Mesenchymal stem cell (in vitro differentiated cells and primary cell): ENCODE measurements at regions not wholly inside any gene's neighbourhood (a gene's known extent, or its start where the extent isn't known, plus 50 kb on each side); places are given as distances from the start of the nearest gene placed in this dataset.
"Not testable (repeated sequence)": the region's sequence is repeated elsewhere in the genome, so short reads cannot be mapped to it uniquely, and the experiment has no call there.

ENCODE experiments used
- DNase-seq: peaks from one replicate; pipeline ENCODE4 v3.0.0-alpha.2; 2013
- H2AFZ ChIP-seq: one replicate; pipeline ENCODE4 v1.6.1; 2013; ENCODE audit warnings: low read depth, mild to moderate bottlenecking, control low read depth, inconsistent platforms, low read length, moderate library complexity
- H2AK5ac ChIP-seq: 2 replicates; pipeline ENCODE4 v1.6.1; 2013; ENCODE audit warnings: low read length, moderate library complexity, mild to moderate bottlenecking, inconsistent platforms; ENCODE audit not compliant: severe bottlenecking
- H2BK120ac ChIP-seq: one replicate; pipeline ENCODE4 v1.6.1; 2013; ENCODE audit warnings: low read depth, mild to moderate bottlenecking, inconsistent platforms, low read length, moderate library complexity
- H2BK12ac ChIP-seq, 2 experiments: one replicate each; pipeline ENCODE4 v1.6.1; 2013; ENCODE audit warnings: inconsistent platforms in 2 of 2, low read length in 2 of 2, mild to moderate bottlenecking in 2 of 2, moderate library complexity in 2 of 2, control low read depth in 1 of 2
- H2BK15ac ChIP-seq: one replicate; pipeline ENCODE4 v1.6.1; 2013; ENCODE audit warnings: mild to moderate bottlenecking, low read depth, inconsistent platforms; ENCODE audit not compliant: poor library complexity, severe bottlenecking
- H2BK5ac ChIP-seq: 2 replicates; pipeline ENCODE4 v1.6.1; 2013; ENCODE audit warnings: low read depth, mild to moderate bottlenecking, low read length, control low read depth, inconsistent platforms; ENCODE audit not compliant: poor library complexity, severe bottlenecking
- H3K14ac ChIP-seq, 2 experiments: one replicate each; pipeline ENCODE4 v1.6.1; 2013; ENCODE audit warnings: inconsistent platforms in 2 of 2, low read length in 2 of 2, control low read depth in 1 of 2, mild to moderate bottlenecking in 1 of 2, moderate library complexity in 1 of 2
- H3K18ac ChIP-seq, 2 experiments: one replicate each; pipeline ENCODE4 v1.6.1; 2013; ENCODE audit warnings: inconsistent platforms in 2 of 2, low read length in 2 of 2, control low read depth in 1 of 2, low read depth in 1 of 2, mild to moderate bottlenecking in 1 of 2
- H3K23ac ChIP-seq, 2 experiments: one replicate each; pipeline ENCODE4 v1.6.1; 2013; ENCODE audit warnings: inconsistent platforms in 2 of 2, low read length in 2 of 2, mild to moderate bottlenecking in 2 of 2, moderate library complexity in 2 of 2, control low read depth in 1 of 2
- H3K27ac ChIP-seq: 2 replicates; pipeline ENCODE4 v1.5.1; 2013; ENCODE audit warnings: mild to moderate bottlenecking, moderate library complexity, low read length, control low read depth, inconsistent platforms; ENCODE audit not compliant: poor library complexity, severe bottlenecking
- H3K27me3 ChIP-seq, 2 experiments: 2 replicates each; pipeline versions ENCODE4 v1.6.1 to v1.7.0; 2013; ENCODE audit warnings: low read length in 2 of 2, mild to moderate bottlenecking in 2 of 2, moderate library complexity in 2 of 2, control low read depth in 1 of 2, inconsistent platforms in 1 of 2; ENCODE audit not compliant: control insufficient read depth in 1 of 2, insufficient read depth in 1 of 2
- H3K36me3 ChIP-seq, 2 experiments: 2 replicates each; pipeline versions ENCODE4 v1.6.1 to v1.7.0; 2013; ENCODE audit warnings: low read length in 2 of 2, control low read depth in 1 of 2, inconsistent platforms in 1 of 2, low read depth in 1 of 2, mild to moderate bottlenecking in 1 of 2; ENCODE audit not compliant: insufficient read depth in 2 of 2, control insufficient read depth in 1 of 2
- H3K4ac ChIP-seq, 2 experiments: one replicate each; pipeline ENCODE4 v1.6.1; 2013; ENCODE audit warnings: inconsistent platforms in 2 of 2, low read length in 2 of 2, mild to moderate bottlenecking in 2 of 2, moderate library complexity in 2 of 2, control low read depth in 1 of 2, low read depth in 1 of 2
- H3K4me1 ChIP-seq: 2 replicates; pipeline ENCODE4 v1.6.1; 2013; ENCODE audit warnings: low read depth, low read length, control low read depth; ENCODE audit not compliant: control insufficient read depth, insufficient read depth
- H3K4me2 ChIP-seq: 2 replicates; pipeline ENCODE4 v1.6.1; 2013; ENCODE audit warnings: low read length, mild to moderate bottlenecking, inconsistent platforms; ENCODE audit not compliant: poor library complexity, severe bottlenecking
- H3K4me3 ChIP-seq, 2 experiments: 2 replicates each; pipeline versions ENCODE4 v1.5.1 to v1.7.0; 2013; ENCODE audit warnings: low read length in 2 of 2, mild to moderate bottlenecking in 2 of 2, control low read depth in 1 of 2, low read depth in 1 of 2; ENCODE audit not compliant: insufficient read depth in 1 of 2
- H3K79me1 ChIP-seq: replicated peaks from 2 replicates; pipeline ENCODE4 v1.6.1; 2013; ENCODE audit warnings: mild to moderate bottlenecking, control low read depth, low read length, inconsistent platforms; ENCODE audit not compliant: poor library complexity, severe bottlenecking
- H3K9ac ChIP-seq: 2 replicates; pipeline ENCODE4 v1.7.0; 2013; ENCODE audit warnings: mild to moderate bottlenecking, low read length, moderate library complexity
- H3K9me3 ChIP-seq: 2 replicates; pipeline ENCODE4 v1.7.0; 2013; ENCODE audit warnings: mild to moderate bottlenecking, low read length; ENCODE audit not compliant: control insufficient read depth
- H4K8ac ChIP-seq: one replicate; pipeline ENCODE4 v1.6.1; 2013; ENCODE audit warnings: inconsistent platforms, mild to moderate bottlenecking, low read length, moderate library complexity
- H4K91ac ChIP-seq: one replicate; pipeline ENCODE4 v1.6.1; 2013; ENCODE audit warnings: mild to moderate bottlenecking, low read length, inconsistent platforms
- WGBS: methylation state at CpG from one replicate; pipeline ENCODE4 v1.1.7; 2013; ENCODE audit warnings: mixed read lengths; 5-methylcytosine and 5-hydroxymethylcytosine counted together

- no peak overlapping the region for H3K4me3 ChIP-seq
- WGBS, result 73% methylated on average over 5 of the region's 6 CpGs
Observed at GRCh38 chrX:151099001-151099400, 77.4 kb upstream of the GPR50 start.

GRCh38 chrX:151100799-151101198 lies 75.6 kb upstream of the GPR50 start:
- Histone ChIP-seq H3K23ac (no peak overlapping the region), H3K27ac (no peak overlapping the region), H3K9me3 (peaks cover 5% of the 10 kb centered on the region), H3K4me3 (no peak overlapping the region), H2AFZ (no peak overlapping the region), H2BK15ac (no peak overlapping the region), H4K91ac (no peak overlapping the region), H3K36me3 (no peaks in the 10 kb centered on the region), H3K4me1 (no peaks in the 10 kb centered on the region), H3K18ac (no peak overlapping the region), H2BK12ac (no peak overlapping the region), H2BK120ac (no peak overlapping the region), H3K9ac (no peak overlapping the region), H3K14ac (no peak overlapping the region), H2AK5ac (no peak overlapping the region), H3K27me3 (peaks cover 0 to 18% of the 10 kb centered on the region in 2 experiments), H3K4ac (no peak overlapping the region), H4K8ac (no peak overlapping the region), H3K4me2 (no peak overlapping the region), H3K79me1 (no peaks in the 10 kb centered on the region), H2BK5ac (no peak overlapping the region)
- DNase-seq, result no peak
- no CpG with 5 or more reads among the region's 1 CpG for WGBS

More at GRCh38 chrX:151099001-151099400, 77.4 kb upstream of the GPR50 start:
- Histone ChIP-seq H2BK5ac (no peak overlapping the region), H3K4me1 (no peaks in the 10 kb centered on the region), H3K4me2 (no peak overlapping the region), H4K8ac (no peak overlapping the region), H3K36me3 (no peaks in the 10 kb centered on the region), H3K9me3 (peaks cover 5% of the 10 kb centered on the region), H2AFZ (no peak overlapping the region), H2AK5ac (no peak overlapping the region), H3K23ac (no peak overlapping the region), H4K91ac (no peak overlapping the region), H3K79me1 (no peaks in the 10 kb centered on the region), H3K4ac (no peak overlapping the region), H2BK12ac (no peak overlapping the region), H3K27ac (no peak overlapping the region), H3K27me3 (peaks cover 0 to 12% of the 10 kb centered on the region in 2 experiments), H3K18ac (no peak overlapping the region), H3K9ac (no peak overlapping the region), H2BK120ac (no peak overlapping the region), H3K14ac (no peak overlapping the region), H2BK15ac (no peak overlapping the region)
- DNase-seq, result no peak

- not testable (repeated sequence) for H3K4ac ChIP-seq, H3K4me2 ChIP-seq, H3K14ac ChIP-seq, H3K18ac ChIP-seq, H2AFZ ChIP-seq, H2BK5ac ChIP-seq, H3K9ac ChIP-seq, H2AK5ac ChIP-seq, H4K8ac ChIP-seq, H3K9me3 ChIP-seq, H3K4me1 ChIP-seq, H3K79me1 ChIP-seq, H2BK12ac ChIP-seq, H3K27ac ChIP-seq, H2BK15ac ChIP-seq, H3K4me3 ChIP-seq, H2BK120ac ChIP-seq, H3K36me3 ChIP-seq, DNase-seq, H4K91ac ChIP-seq, H3K23ac ChIP-seq
- WGBS, result no CpG with 5 or more reads among the region's 3 CpGs
- peaks cover 0 to 13% of the 10 kb centered on the region in 2 experiments for H3K27me3 ChIP-seq
Observed at GRCh38 chrX:151113200-151113599, 63.2 kb upstream of the GPR50 start.
